GM21390 (cell line): ENCODE measurements at regions not wholly inside any gene's neighbourhood (a gene's known extent, or its start where the extent isn't known, plus 50 kb on each side); places are given as distances from the start of the nearest gene placed in this dataset.
A peak's percentile ranks its signal among the peaks of the same experiment; 100 is the strongest.

Experiments
- ATAC-seq: cut with Tn5 transposase; IDR thresholded peaks from one replicate; pipeline ENCODE4 v1.9.1; 2021; ENCODE audit not compliant: unreplicated experiment

- ATAC-seq: no peak
These were observed 53.8 kb upstream of the CORO2B start for GRCh38 chr15:68524753-68525584.

DNA sequence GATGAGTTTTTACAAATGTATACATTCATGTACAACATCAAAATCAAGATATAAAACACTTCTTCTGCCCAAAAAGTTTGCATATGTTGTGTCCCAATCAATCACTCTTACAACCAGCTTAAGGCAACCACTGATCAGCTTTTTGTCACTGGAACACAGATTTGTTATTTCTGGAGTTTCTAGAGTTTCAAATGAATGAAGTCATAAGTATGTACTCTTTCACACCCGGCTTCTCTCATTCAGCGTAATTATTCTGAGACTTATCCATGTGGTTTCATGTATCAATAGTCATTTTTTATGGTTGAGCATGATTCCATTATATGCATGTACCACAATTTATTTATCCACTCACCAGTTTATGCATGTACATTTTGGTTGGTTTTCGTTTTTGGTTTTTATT, 53.0 kb upstream of the CORO2B start:
- ATAC-seq: peak; percentile 13

DNA sequence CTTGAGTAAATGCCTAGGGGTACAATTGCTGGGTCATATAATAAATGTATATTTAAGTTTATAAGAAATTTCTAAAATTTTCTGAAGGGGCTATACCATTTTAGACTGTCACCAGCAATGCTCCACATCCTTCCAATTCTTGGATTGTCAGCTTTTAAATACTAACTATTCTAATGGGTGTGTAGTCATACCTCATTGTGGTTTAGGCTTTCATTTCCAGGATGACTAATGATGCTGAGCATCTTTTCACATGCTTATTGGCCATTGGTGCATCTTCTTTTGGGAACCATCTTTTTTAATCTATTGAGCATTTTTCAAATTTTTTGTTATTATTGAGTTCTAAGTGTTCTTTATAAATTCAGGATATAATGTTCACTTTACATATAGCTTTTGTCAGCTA, 52.5 kb upstream of the CORO2B start:
- peak; percentile 73 for ATAC-seq

DNA sequence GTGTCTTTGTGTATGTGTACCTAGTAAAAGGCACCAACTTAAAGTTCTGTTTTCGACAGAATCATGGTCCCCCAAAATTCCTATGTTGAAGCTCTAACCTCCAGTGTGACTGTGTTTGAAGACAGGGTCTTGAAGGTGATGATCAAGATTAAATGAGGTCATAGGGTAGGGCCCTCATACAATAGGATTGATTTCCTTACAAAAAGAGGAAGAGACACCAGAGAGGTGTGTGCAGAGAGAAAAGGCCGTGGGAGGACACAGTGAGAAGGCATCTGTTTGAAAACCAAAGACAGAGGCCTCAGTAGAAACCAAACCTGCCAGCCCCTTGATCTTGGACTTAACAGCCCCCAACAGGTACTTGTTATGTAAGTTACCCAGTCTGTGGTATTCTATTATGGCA, 52.0 kb upstream of the CORO2B start:
- no peak for ATAC-seq

DNA sequence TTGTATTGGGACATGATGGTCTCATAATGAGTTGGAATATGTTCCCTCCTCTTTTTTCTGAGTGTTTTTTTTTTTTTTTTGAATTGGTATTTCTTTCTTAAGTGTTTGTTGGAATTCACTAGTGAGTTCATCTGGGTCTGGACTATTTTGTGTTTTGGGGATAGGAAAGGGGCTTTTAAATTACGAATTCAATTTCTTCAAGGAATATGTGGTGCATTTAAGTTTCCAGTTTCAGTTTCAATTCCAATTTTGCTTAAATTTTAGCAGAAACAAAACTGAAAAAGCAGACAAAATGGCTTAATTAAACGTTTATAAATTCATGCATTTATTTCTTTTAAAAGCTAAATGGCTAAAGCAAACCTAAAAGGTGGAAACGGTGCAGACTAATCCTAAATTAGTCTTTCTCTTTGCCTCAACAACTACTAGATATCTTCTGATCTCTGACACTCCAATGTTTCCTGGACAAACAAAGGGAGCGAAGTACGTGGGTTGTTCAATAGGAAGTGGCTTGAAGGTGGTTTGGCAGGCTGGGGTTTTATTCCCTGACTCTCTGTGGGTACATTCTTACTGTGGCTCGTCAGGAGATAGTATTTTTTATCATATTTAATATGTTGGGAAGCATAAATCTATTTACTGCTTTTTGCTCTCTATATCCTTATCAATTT, 50.0 kb upstream of the CORO2B start:
- ATAC-seq: no peak
